IMR-90 (cell line): ENCODE measurements at regions not wholly inside any gene's neighbourhood (a gene's known extent, or its start where the extent isn't known, plus 50 kb on each side); places are given as distances from the start of the nearest gene placed in this dataset.

ENCODE experiments used
- ATAC-seq: fragments of 200-7000 bp; cut with Tn5 transposase; 2 replicates; pipeline ENCODE4 v1.9.1; 2020; ENCODE audit warnings: low read depth, mild to moderate bottlenecking, moderate library complexity
- BruUV-seq: library from RNA; stranded (reverse); fragments of 400-500 nt; replicated peaks from 2 replicates; lab custom pipeline; 2021; lab: Mats Ljungman, UMichigan
- CTCF ChIA-PET: fragments of 300-600 bp; formaldehyde crosslinking; extraction: SDS; loops from one replicate; lab custom pipeline; 2021; ENCODE audit warnings: antibody characterized with exemption; lab: Yijun Ruan, JAX
- POLR2A ChIA-PET: fragments of 300-600 bp; sonication (Branson Sonifier 250); formaldehyde crosslinking; loops from one replicate; lab custom pipeline; 2022; ENCODE audit warnings: antibody characterized with exemption; ENCODE audit not compliant: unreplicated experiment; lab: Charles Lee
- DNase-seq: peaks from one replicate; pipeline ENCODE4 v3.0.0; 2013
- H2AFZ ChIP-seq: replicated peaks from 2 replicates; pipeline ENCODE3; 2013; ENCODE audit warnings: low read length, mild to moderate bottlenecking; ENCODE audit not compliant: poor library complexity
- H2AK5ac ChIP-seq: 2 replicates; pipeline ENCODE4 v1.6.1; 2013; ENCODE audit warnings: low read depth, low read length, inconsistent platforms
- H2AK9ac ChIP-seq: replicated peaks from 2 replicates; pipeline ENCODE3; 2013; ENCODE audit warnings: mild to moderate bottlenecking, low read depth, low read length, moderate library complexity; ENCODE audit not compliant: poor library complexity
- H2BK120ac ChIP-seq: 2 replicates; pipeline ENCODE4 v1.6.1; 2013; ENCODE audit warnings: low read depth, low read length, inconsistent platforms
- H2BK15ac ChIP-seq: 3 replicates; pipeline ENCODE4 v1.6.1; 2013; ENCODE audit warnings: low read depth, low read length, inconsistent platforms
- H2BK20ac ChIP-seq: 2 replicates; pipeline ENCODE4 v1.6.1; 2013; ENCODE audit warnings: low read depth, mild to moderate bottlenecking, inconsistent platforms, low read length, moderate library complexity
- H2BK5ac ChIP-seq: 2 replicates; pipeline ENCODE4 v1.6.1; 2013; ENCODE audit warnings: mild to moderate bottlenecking, low read depth, low read length, inconsistent platforms; ENCODE audit not compliant: poor library complexity, severe bottlenecking
- H3K14ac ChIP-seq: replicated peaks from 2 replicates; pipeline ENCODE4 v1.6.1; 2013; ENCODE audit warnings: low read depth, low read length, inconsistent platforms
- H3K18ac ChIP-seq: 2 replicates; pipeline ENCODE4 v1.6.1; 2013; ENCODE audit warnings: low read depth, low read length, control low read depth
- H3K23ac ChIP-seq: 2 replicates; pipeline ENCODE4 v1.6.1; 2013; ENCODE audit warnings: low read depth, low read length, inconsistent platforms
- H3K27ac ChIP-seq: 2 replicates; pipeline ENCODE4 v1.5.1; 2013; ENCODE audit warnings: mild to moderate bottlenecking, control low read depth, low read length; ENCODE audit not compliant: insufficient read depth
- H3K27me3 ChIP-seq: 2 replicates; pipeline ENCODE4 v1.6.1; 2013; ENCODE audit warnings: low read length; ENCODE audit not compliant: control insufficient read depth, insufficient read depth
- H3K36me3 ChIP-seq: 2 replicates; pipeline ENCODE4 v1.6.1; 2013; ENCODE audit warnings: low read length, mixed read lengths; ENCODE audit not compliant: control insufficient read depth, insufficient read depth
- H3K4ac ChIP-seq: 2 replicates; pipeline ENCODE4 v1.6.1; 2013; ENCODE audit warnings: low read depth, low read length, inconsistent platforms
- H3K4me1 ChIP-seq: 2 replicates; pipeline ENCODE4 v1.6.1; 2013; ENCODE audit warnings: low read length, mixed read lengths; ENCODE audit not compliant: control insufficient read depth, insufficient read depth
- H3K4me2 ChIP-seq: 2 replicates; pipeline ENCODE4 v1.6.1; 2013; ENCODE audit warnings: low read depth, mild to moderate bottlenecking, control low read depth, low read length, moderate library complexity
- H3K4me3 ChIP-seq: 2 replicates; pipeline ENCODE4 v1.5.1; 2013; ENCODE audit warnings: low read depth, mild to moderate bottlenecking, control low read depth, low read length, moderate library complexity; ENCODE audit not compliant: insufficient read depth
- H3K56ac ChIP-seq: 2 replicates; pipeline ENCODE4 v1.6.1; 2013; ENCODE audit warnings: low read length, inconsistent platforms; ENCODE audit not compliant: insufficient read depth; ENCODE audit errors: extremely low read depth
- H3K79me1 ChIP-seq, 2 experiments: 2 replicates each; pipeline ENCODE4 v1.6.1; 2013; ENCODE audit warnings: low read length in 2 of 2, inconsistent platforms in 1 of 2, low read depth in 1 of 2
- H3K9ac ChIP-seq: 2 replicates; pipeline ENCODE4 v1.6.1; 2013; ENCODE audit warnings: low read depth, low read length, control low read depth
- H3K9me1 ChIP-seq: 2 replicates; pipeline ENCODE4 v1.6.1; 2013; ENCODE audit warnings: low read length, inconsistent platforms; ENCODE audit not compliant: insufficient read depth
- H3K9me3 ChIP-seq: 2 replicates; pipeline ENCODE4 v1.6.1; 2013; ENCODE audit warnings: low read length; ENCODE audit not compliant: control insufficient read depth, insufficient read depth
- H4K20me1 ChIP-seq: 2 replicates; pipeline ENCODE4 v1.6.1; 2013; ENCODE audit warnings: low read length, inconsistent platforms; ENCODE audit not compliant: insufficient read depth
- H4K5ac ChIP-seq: 2 replicates; pipeline ENCODE4 v1.6.1; 2013; ENCODE audit warnings: mild to moderate bottlenecking, low read depth, low read length, control low read depth
- H4K8ac ChIP-seq, 2 experiments: 2 replicates each; pipeline ENCODE4 v1.6.1; 2013; ENCODE audit warnings: low read depth in 2 of 2, low read length in 2 of 2, control low read depth in 1 of 2, inconsistent platforms in 1 of 2
- H4K91ac ChIP-seq: 2 replicates; pipeline ENCODE4 v1.6.1; 2013; ENCODE audit warnings: low read depth, low read length, inconsistent platforms; ENCODE audit not compliant: insufficient read depth
- BHLHE40 ChIP-seq: fragments of 150-350 bp; IDR thresholded peaks from 2 replicates; pipeline ENCODE4 v1.6.1; 2016; ENCODE audit warnings: mild to moderate bottlenecking, low read depth, low read length
- CEBPB ChIP-seq: IDR thresholded peaks from 2 replicates; pipeline ENCODE4 v1.6.1; 2012; ENCODE audit warnings: low read depth, low read length, improper control_type of control experiment
- CHD1 ChIP-seq: IDR thresholded peaks from 2 replicates; pipeline ENCODE4 v1.6.1; 2012; ENCODE audit warnings: low read depth, low read length, improper control_type of control experiment
- FOS ChIP-seq: fragments of 150-350 bp; IDR thresholded peaks from 2 replicates; pipeline ENCODE4 v1.6.1; 2016; ENCODE audit warnings: low read depth, low read length
- MAFK ChIP-seq: IDR thresholded peaks from 2 replicates; pipeline ENCODE4 v1.6.1; 2012; ENCODE audit warnings: low read depth, low read length, improper control_type of control experiment
- MAZ ChIP-seq: IDR thresholded peaks from 2 replicates; pipeline ENCODE4 v1.6.1; 2012; ENCODE audit warnings: low read depth, mild to moderate bottlenecking, low read length, improper control_type of control experiment, moderate library complexity, borderline replicate concordance
- MXI1 ChIP-seq: IDR thresholded peaks from 2 replicates; pipeline ENCODE4 v1.6.1; 2012; ENCODE audit warnings: low read depth, mild to moderate bottlenecking, low read length, moderate library complexity, borderline replicate concordance
- NFE2L2 ChIP-seq: fragments of 150-350 bp; IDR thresholded peaks from 2 replicates; pipeline ENCODE4 v1.6.1; 2016; ENCODE audit warnings: low read depth, mild to moderate bottlenecking, low read length
- POLR2A ChIP-seq: IDR thresholded peaks from 2 replicates; pipeline ENCODE4 v1.6.1; 2012; ENCODE audit warnings: mild to moderate bottlenecking, low read depth, low read length
- RAD21 ChIP-seq: IDR thresholded peaks from 2 replicates; pipeline ENCODE4 v1.6.1; 2012; ENCODE audit warnings: low read length, improper control_type of control experiment
- RCOR1 ChIP-seq: IDR thresholded peaks from 2 replicates; pipeline ENCODE4 v1.6.1; 2012; ENCODE audit warnings: mild to moderate bottlenecking, low read length, improper control_type of control experiment; ENCODE audit not compliant: insufficient replicate concordance
- RFX5 ChIP-seq: IDR thresholded peaks from 2 replicates; pipeline ENCODE4 v1.8.0; 2012; ENCODE audit warnings: low read depth, mild to moderate bottlenecking, low read length, moderate library complexity
- SMC3 ChIP-seq: fragments of 150-350 bp; IDR thresholded peaks from 2 replicates; pipeline ENCODE4 v1.6.1; 2016; ENCODE audit warnings: low read depth, mild to moderate bottlenecking, antibody characterized with exemption, low read length, moderate library complexity
- dilution Hi-C: fragments of 300-500 bp; cut with HindIII; formaldehyde crosslinking; loops from one replicate; pipeline ENCODE4 v1.14.3; 2018; ENCODE audit warnings: low sequenced_read_pairs; ENCODE audit not compliant: unreplicated experiment
- in situ Hi-C: fragments of 300-500 bp; cut with MboI; formaldehyde crosslinking; loops from 3 replicates; pipeline ENCODE4 v1.14.3; 2019; ENCODE audit warnings: low sequenced_read_pairs, inconsistent platforms, mixed read lengths
- intact Hi-C: fragments of 100-400 bp; cut with micrococcal nuclease; formaldehyde crosslinking; loops from 2 replicates; pipeline ENCODE4 v1.10.0; 2022
- TF ChIP-seq, protein P1 (sequence below): fragments of 150-350 bp; IDR thresholded peaks from 2 replicates; pipeline ENCODE4 v1.6.1; 2017; ENCODE audit warnings: mild to moderate bottlenecking, antibody characterized with exemption, low read length, low read depth
- TF ChIP-seq, protein P2 (sequence below): fragments of 150-350 bp; IDR thresholded peaks from 2 replicates; pipeline ENCODE4 v1.6.1; 2016; ENCODE audit warnings: low read depth, mild to moderate bottlenecking, low read length, moderate library complexity, borderline replicate concordance
- TF ChIP-seq, protein P3 (sequence below): conservative IDR thresholded peaks from 2 replicates; pipeline ENCODE4 v1.5.1; 2012; ENCODE audit warnings: mild to moderate bottlenecking, low read depth, low read length, improper control_type of control experiment

DNA sequence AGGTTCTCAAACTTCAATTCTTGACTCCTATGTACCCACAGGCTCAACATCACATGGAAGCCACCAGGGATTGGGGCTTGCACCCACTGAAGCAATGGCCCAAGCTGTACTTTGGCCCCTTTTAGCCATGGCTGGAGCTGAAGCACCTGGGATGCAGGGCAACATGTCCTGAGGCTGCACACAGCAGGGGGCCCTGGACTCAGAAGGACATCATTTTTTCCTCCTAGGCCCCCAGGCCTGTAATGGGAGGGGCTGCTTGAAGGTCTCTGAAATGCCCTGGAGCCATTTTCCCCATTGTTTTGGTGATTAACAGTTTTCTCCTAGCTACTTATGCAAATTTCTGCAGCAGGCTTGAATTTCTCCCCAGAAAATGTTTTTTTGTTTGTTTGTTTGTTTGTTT is 465.1 kb upstream of the PCDH10 start:
- ATAC-seq (no peak), DNase-seq (no peak)
- POLR2A ChIA-PET = no interaction called here
- intact Hi-C loops (no loop called here), in situ Hi-C loops (no loop called here), dilution Hi-C loops (no loop called here)
- Histone ChIP-seq H4K20me1 (no peaks in the 10 kb centered on the region), H2AFZ (no peak overlapping the region), H2AK5ac (no peak overlapping the region), H3K4me1 (no peaks in the 10 kb centered on the region), H2BK120ac (no peak overlapping the region), H3K14ac (no peak overlapping the region), H3K9ac (no peak overlapping the region), H3K56ac (no peak overlapping the region), H3K27ac (no peak overlapping the region), H2AK9ac (no peak overlapping the region), H3K4ac (no peak overlapping the region), H3K27me3 (no peaks in the 10 kb centered on the region), H4K5ac (no peak overlapping the region), H3K9me3 (peaks cover 7% of the 10 kb centered on the region; the same call in 1 of the 2 replicates), H2BK20ac (no peak overlapping the region), H3K4me2 (no peak overlapping the region), H2BK15ac (no peak overlapping the region), H3K79me1 (no peaks in the 10 kb centered on the region), H3K23ac (no peak overlapping the region), H4K91ac (no peak overlapping the region), H3K36me3 (no peaks in the 10 kb centered on the region), H3K9me1 (no peaks in the 10 kb centered on the region), H2BK5ac (no peak overlapping the region), H3K4me3 (no peak overlapping the region), H3K18ac (no peak overlapping the region), H4K8ac (no peak overlapping the region)
- TF ChIP-seq RCOR1 (no peak), SMC3 (no peak), RAD21 (no peak), FOS (no peak), BHLHE40 (no peak), POLR2A (no peak), MAFK (no peak), NFE2L2 (no peak), CHD1 (no peak), MAZ (no peak), MXI1 (no peak), RFX5 (no peak), CEBPB (no peak)
- TF ChIP-seq, protein P1, sequence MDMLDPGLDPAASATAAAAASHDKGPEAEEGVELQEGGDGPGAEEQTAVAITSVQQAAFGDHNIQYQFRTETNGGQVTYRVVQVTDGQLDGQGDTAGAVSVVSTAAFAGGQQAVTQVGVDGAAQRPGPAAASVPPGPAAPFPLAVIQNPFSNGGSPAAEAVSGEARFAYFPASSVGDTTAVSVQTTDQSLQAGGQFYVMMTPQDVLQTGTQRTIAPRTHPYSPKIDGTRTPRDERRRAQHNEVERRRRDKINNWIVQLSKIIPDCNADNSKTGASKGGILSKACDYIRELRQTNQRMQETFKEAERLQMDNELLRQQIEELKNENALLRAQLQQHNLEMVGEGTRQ = no peak
- TF ChIP-seq, protein P2, sequence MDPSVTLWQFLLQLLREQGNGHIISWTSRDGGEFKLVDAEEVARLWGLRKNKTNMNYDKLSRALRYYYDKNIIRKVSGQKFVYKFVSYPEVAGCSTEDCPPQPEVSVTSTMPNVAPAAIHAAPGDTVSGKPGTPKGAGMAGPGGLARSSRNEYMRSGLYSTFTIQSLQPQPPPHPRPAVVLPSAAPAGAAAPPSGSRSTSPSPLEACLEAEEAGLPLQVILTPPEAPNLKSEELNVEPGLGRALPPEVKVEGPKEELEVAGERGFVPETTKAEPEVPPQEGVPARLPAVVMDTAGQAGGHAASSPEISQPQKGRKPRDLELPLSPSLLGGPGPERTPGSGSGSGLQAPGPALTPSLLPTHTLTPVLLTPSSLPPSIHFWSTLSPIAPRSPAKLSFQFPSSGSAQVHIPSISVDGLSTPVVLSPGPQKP = no peak
- TF ChIP-seq, protein P3, sequence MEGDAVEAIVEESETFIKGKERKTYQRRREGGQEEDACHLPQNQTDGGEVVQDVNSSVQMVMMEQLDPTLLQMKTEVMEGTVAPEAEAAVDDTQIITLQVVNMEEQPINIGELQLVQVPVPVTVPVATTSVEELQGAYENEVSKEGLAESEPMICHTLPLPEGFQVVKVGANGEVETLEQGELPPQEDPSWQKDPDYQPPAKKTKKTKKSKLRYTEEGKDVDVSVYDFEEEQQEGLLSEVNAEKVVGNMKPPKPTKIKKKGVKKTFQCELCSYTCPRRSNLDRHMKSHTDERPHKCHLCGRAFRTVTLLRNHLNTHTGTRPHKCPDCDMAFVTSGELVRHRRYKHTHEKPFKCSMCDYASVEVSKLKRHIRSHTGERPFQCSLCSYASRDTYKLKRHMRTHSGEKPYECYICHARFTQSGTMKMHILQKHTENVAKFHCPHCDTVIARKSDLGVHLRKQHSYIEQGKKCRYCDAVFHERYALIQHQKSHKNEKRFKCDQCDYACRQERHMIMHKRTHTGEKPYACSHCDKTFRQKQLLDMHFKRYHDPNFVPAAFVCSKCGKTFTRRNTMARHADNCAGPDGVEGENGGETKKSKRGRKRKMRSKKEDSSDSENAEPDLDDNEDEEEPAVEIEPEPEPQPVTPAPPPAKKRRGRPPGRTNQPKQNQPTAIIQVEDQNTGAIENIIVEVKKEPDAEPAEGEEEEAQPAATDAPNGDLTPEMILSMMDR = no peak
- CTCF ChIA-PET = no interaction called here
- no TSS peak for BruUV-seq
